ENCODE measurements at regions not wholly inside any gene's neighbourhood (a gene's known extent, or its start where the extent isn't known, plus 50 kb on each side); places are given as distances from the start of the nearest gene placed in this dataset.

DNA sequence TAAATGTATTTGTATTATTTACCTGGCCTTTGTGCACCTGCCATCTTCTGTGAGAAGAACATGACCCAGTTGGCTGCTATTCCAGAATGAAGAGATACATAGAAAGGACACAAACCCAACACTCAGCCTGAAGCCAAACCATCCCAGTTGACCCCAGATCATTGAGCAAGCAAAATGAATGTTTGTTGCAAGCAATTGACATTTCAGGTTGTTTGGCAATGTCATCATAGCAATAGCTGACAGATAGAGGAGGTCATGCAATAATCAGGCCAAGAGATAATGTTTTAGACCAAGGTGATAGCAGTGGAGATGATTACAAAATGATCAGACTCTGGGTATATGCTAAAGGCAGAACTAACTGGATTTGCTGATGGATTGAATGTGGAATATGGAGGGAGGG lies 71.2 kb upstream of the TMEM164 start:
- no peaks in the 10 kb centered on the region for H3K36me3 ChIP-seq
- no peaks in the 10 kb centered on the region for H3K4me1 ChIP-seq (ENCODE audit: insufficient read depth)
- intact Hi-C loops (cut with DNase I) = no loop called here
- H3K27me3 ChIP-seq = no peaks in the 10 kb centered on the region
- DNase-seq = no peak
- H3K9me3 ChIP-seq = no peaks in the 10 kb centered on the region
- H3K27ac ChIP-seq = no peak overlapping the region
- no peak overlapping the region for H3K4me3 ChIP-seq
- no peak for TF ChIP-seq POLR2A (IDR thresholded peaks at IDR 0.05)
- TF ChIP-seq, protein P1, sequence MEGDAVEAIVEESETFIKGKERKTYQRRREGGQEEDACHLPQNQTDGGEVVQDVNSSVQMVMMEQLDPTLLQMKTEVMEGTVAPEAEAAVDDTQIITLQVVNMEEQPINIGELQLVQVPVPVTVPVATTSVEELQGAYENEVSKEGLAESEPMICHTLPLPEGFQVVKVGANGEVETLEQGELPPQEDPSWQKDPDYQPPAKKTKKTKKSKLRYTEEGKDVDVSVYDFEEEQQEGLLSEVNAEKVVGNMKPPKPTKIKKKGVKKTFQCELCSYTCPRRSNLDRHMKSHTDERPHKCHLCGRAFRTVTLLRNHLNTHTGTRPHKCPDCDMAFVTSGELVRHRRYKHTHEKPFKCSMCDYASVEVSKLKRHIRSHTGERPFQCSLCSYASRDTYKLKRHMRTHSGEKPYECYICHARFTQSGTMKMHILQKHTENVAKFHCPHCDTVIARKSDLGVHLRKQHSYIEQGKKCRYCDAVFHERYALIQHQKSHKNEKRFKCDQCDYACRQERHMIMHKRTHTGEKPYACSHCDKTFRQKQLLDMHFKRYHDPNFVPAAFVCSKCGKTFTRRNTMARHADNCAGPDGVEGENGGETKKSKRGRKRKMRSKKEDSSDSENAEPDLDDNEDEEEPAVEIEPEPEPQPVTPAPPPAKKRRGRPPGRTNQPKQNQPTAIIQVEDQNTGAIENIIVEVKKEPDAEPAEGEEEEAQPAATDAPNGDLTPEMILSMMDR (IDR thresholded peaks at IDR 0.05) = no peak
- no peak for TF ChIP-seq EP300 (IDR thresholded peaks at IDR 0.05)

DNA sequence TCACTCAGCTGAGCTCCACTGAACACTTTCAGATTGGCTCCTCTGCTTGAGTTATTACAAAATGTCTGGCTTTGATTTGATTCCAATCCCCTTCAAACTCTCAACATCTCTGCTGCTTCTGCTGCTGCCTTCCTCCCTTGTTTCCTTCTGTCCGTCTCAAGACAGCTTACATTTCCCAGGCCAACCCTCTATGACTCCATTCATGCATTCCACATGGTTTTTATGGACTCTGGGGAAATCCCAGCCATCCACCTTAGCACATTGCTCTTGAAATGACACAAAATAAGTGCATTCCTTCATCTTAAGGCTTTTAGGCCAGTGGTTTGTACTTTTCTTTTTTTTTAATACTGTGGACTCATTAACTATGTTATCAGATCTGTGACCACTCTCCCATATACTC lies 68.5 kb upstream of the TMEM164 start:
- H3K9me3 ChIP-seq = no peaks in the 10 kb centered on the region
- DNase-seq = no peak
- H3K27ac ChIP-seq = no peak overlapping the region
- WGBS, 3 donors = 29% methylated on average over 1 of the region's 1 CpG
- no peaks in the 10 kb centered on the region for H3K36me3 ChIP-seq
- intact Hi-C loops (cut with DNase I) = no loop called here
- H3K27me3 ChIP-seq = no peaks in the 10 kb centered on the region
- no peak overlapping the region for H3K4me3 ChIP-seq
- no peaks in the 10 kb centered on the region for H3K4me1 ChIP-seq (ENCODE audit: insufficient read depth)
- TF ChIP-seq POLR2A (IDR thresholded peaks at IDR 0.05) = no peak
- TF ChIP-seq EP300 (IDR thresholded peaks at IDR 0.05) = no peak
- TF ChIP-seq, protein P1 (IDR thresholded peaks at IDR 0.05) = no peak

DNA sequence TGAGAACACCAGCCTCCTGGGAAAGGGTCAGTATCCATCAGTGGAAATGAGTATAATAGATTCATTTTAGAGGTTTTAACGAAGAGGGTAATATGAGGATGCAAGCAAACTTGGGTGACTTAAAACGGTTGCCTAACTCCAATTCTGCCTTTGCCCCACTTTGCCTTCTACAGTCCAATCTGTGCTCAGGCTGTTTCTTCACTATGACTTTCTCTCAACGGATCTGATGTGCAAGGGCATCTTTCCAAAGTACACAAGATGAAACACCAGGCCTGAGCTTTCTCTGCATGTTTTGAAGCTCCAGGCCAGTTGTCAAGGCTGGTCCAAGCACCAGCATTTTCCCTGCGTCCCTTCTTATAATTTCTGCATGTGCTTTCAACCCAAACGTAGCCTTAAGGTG lies 68.0 kb upstream of the TMEM164 start:
- WGBS, 3 donors = 41 to 43% (median 43%) methylated on average over 5 of the region's 5 CpGs
- Histone ChIP-seq H3K27ac (no peak overlapping the region), H3K36me3 (no peaks in the 10 kb centered on the region), H3K27me3 (no peaks in the 10 kb centered on the region), H3K9me3 (no peaks in the 10 kb centered on the region), H3K4me3 (no peak overlapping the region), H3K4me1 (ENCODE audit: insufficient read depth) (no peaks in the 10 kb centered on the region)
- DNase-seq = no peak
- TF ChIP-seq, protein P1 (IDR thresholded peaks at IDR 0.05) = no peak
- TF ChIP-seq POLR2A (IDR thresholded peaks at IDR 0.05) = no peak
- no peak for TF ChIP-seq EP300 (IDR thresholded peaks at IDR 0.05)
- intact Hi-C loops (cut with DNase I) = no loop called here

DNA sequence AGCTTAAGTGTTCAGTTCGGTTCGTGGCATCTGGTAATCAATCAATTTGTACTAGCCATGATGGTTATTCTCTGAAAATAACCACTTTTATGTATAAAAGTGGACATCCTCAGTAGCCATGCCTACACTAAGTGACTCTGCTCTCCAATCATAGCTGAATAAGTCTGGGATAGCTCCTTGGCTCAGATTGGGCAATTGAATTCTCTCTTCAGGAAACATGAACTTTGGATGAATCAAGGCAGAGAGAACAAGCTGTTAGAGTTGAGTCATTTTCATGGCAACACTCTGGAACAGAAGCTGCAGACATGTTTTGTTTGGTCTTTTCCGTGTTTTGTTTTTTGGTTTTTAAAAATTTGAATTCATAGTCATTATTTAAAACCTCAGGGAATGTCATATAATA lies 66.8 kb upstream of the TMEM164 start:
- Histone ChIP-seq H3K4me3 (no peak overlapping the region), H3K27me3 (no peaks in the 10 kb centered on the region), H3K36me3 (no peaks in the 10 kb centered on the region), H3K27ac (no peak overlapping the region), H3K4me1 (ENCODE audit: insufficient read depth) (no peaks in the 10 kb centered on the region), H3K9me3 (no peaks in the 10 kb centered on the region)
- intact Hi-C loops (cut with DNase I) = no loop called here
- no peak for DNase-seq
- 58 to 60% (median 59%) methylated on average over 3 of the region's 3 CpGs for WGBS, 3 donors
- TF ChIP-seq, protein P1 (IDR thresholded peaks at IDR 0.05) = no peak
- no peak for TF ChIP-seq EP300 (IDR thresholded peaks at IDR 0.05)
- TF ChIP-seq POLR2A (IDR thresholded peaks at IDR 0.05) = no peak

DNA sequence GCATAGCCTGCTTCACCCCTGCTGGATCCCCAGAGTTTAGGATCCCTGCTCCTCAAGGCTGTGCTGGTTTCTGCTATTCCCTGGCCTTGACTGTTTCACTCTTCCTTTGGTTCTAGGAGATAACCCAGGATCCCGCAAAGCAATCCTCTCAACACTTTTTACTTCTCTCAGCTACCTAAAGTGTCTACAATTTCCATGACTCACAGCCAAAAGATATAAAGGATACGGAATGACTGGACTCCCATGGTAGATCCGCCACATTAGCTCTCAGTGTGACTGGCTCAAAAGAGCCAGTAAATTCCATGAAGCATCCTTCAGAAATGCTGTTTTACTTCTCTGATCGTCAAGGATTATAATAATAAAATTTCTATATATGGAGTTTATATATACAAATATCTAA lies 66.3 kb upstream of the TMEM164 start:
- 58 to 69% (median 61%) methylated on average over 4 of the region's 4 CpGs for WGBS, 3 donors
- no peaks in the 10 kb centered on the region for H3K9me3 ChIP-seq
- no peak overlapping the region for H3K27ac ChIP-seq
- no peaks in the 10 kb centered on the region for H3K27me3 ChIP-seq
- DNase-seq = no peak
- TF ChIP-seq EP300 (IDR thresholded peaks at IDR 0.05) (no peak), POLR2A (IDR thresholded peaks at IDR 0.05) (no peak)
- TF ChIP-seq, protein P1 (IDR thresholded peaks at IDR 0.05) = no peak
- no peak overlapping the region for H3K4me3 ChIP-seq
- intact Hi-C loops (cut with DNase I) = no loop called here
- H3K36me3 ChIP-seq = no peaks in the 10 kb centered on the region
- no peaks in the 10 kb centered on the region for H3K4me1 ChIP-seq (ENCODE audit: insufficient read depth)

Data from ovary (tissue), 7 donors.